Brain microvascular endothelial cell (primary cell): ENCODE measurements at regions not wholly inside any gene's neighbourhood (a gene's known extent, or its start where the extent isn't known, plus 50 kb on each side); places are given as distances from the start of the nearest gene placed in this dataset.

Source experiments
- DNase-seq: peaks from one replicate; pipeline ENCODE4 v3.0.0-alpha.2; 2020
- H3K27ac ChIP-seq: fragments of 250-450 bp; sonication (Bioruptor Pico); 2 replicates; pipeline ENCODE4 v1.5.1; 2020; ENCODE audit warnings: mild to moderate bottlenecking, moderate library complexity
- H3K27me3 ChIP-seq: fragments of 250-450 bp; sonication (Bioruptor Pico); replicated peaks from 2 replicates; pipeline ENCODE4 v1.5.1; 2020; ENCODE audit warnings: mild to moderate bottlenecking
- H3K36me3 ChIP-seq: fragments of 250-450 bp; sonication (Bioruptor Pico); replicated peaks from 2 replicates; pipeline ENCODE4 v1.5.1; 2020; ENCODE audit warnings: mild to moderate bottlenecking
- H3K4me3 ChIP-seq: 2 replicates; pipeline ENCODE4 v1.5.1; 2011; ENCODE audit warnings: low read depth, mild to moderate bottlenecking, control low read depth, low read length, moderate library complexity
- in situ Hi-C: cut with HindIII; loops from 2 replicates; pipeline ENCODE4 v1.10.0; 2017; ENCODE audit warnings: low sequenced_read_pairs, low pct_ligation_motif_present
- TF ChIP-seq, protein P1 (sequence below): IDR thresholded peaks from 2 replicates; pipeline ENCODE4 v1.5.1; 2011; ENCODE audit warnings: low read depth, mild to moderate bottlenecking, moderate library complexity, low read length, control low read depth, inconsistent platforms; ENCODE audit errors: missing control alignments

DNA sequence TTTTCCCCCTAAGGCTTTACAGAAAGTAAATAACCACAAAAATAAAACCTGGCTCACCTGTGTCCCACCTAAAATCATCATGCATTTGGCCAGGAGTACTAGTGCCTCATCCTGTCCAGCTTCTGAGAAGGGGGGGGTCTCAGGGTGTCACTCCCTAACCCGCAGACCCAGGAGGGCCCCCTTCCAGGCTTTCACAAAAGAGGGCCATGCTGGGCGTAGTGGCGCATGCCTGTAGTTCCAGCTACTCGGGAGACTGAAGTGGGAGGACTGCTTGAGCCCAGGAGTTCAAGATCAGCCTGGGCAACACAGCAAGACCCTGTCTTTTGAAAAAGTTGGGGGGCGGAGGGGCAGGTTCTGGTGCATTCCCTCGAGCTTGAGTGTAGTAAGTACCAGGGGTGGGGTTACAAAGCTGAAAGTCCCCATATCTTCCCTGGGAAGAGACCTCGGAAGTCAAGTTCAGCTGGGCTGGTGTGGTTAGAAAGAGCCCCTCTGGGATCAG is 259.3 kb downstream of the PARN start:
- no peaks in the 10 kb centered on the region for H3K36me3 ChIP-seq
- no peak overlapping the region for H3K27ac ChIP-seq
- TF ChIP-seq, protein P1, sequence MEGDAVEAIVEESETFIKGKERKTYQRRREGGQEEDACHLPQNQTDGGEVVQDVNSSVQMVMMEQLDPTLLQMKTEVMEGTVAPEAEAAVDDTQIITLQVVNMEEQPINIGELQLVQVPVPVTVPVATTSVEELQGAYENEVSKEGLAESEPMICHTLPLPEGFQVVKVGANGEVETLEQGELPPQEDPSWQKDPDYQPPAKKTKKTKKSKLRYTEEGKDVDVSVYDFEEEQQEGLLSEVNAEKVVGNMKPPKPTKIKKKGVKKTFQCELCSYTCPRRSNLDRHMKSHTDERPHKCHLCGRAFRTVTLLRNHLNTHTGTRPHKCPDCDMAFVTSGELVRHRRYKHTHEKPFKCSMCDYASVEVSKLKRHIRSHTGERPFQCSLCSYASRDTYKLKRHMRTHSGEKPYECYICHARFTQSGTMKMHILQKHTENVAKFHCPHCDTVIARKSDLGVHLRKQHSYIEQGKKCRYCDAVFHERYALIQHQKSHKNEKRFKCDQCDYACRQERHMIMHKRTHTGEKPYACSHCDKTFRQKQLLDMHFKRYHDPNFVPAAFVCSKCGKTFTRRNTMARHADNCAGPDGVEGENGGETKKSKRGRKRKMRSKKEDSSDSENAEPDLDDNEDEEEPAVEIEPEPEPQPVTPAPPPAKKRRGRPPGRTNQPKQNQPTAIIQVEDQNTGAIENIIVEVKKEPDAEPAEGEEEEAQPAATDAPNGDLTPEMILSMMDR = no peak
- in situ Hi-C loops = no loop called here
- no peak overlapping the region for H3K4me3 ChIP-seq
- no peak for DNase-seq
- no peaks in the 10 kb centered on the region for H3K27me3 ChIP-seq

DNA sequence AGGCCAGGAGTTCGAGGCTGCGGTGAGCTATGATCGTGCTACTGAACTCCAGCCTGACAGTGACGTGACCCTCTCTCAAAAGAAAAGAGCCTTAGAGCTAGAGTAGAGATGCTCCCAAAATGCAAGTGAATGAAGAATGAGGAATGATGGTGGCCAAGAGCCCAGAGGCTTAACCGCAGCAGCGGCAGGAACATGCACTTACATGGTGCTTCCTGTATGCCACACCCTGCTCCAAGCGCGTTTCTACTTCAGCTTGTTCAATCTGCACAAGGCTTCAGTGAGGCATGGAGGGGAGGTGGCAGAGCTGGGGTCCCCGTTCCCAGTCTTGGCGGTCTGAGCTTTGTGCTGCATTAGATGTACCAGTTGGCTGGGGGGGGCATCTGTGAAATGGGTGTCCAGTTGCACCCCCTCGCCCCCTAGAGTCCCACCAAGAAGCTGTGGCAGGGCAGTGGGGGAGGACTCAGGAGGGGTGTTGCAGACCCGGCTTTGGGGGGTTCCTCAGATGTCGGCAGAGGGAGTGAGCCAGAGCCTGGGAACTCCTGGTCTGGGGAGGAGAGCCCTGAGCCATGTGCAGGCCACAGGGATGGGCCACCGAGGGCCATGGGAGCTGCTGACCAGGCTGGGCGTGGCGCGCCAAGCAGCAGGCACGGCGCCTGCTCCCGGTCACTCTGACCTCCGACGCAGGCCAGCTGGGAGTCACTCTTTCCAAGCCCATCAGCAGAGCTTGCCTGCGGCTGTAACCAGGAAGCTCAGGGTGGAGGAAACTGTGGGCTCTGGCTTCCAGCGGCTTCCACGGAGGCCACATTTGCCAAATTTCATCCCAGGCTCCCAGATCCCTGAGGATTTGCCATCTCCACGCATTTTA is 260.1 kb downstream of the PARN start:
- TF ChIP-seq, protein P1 = no peak
- no peak overlapping the region for H3K4me3 ChIP-seq
- no peaks in the 10 kb centered on the region for H3K36me3 ChIP-seq
- in situ Hi-C loops = no loop called here
- H3K27me3 ChIP-seq = no peaks in the 10 kb centered on the region
- DNase-seq = no peak
- no peak overlapping the region for H3K27ac ChIP-seq

DNA sequence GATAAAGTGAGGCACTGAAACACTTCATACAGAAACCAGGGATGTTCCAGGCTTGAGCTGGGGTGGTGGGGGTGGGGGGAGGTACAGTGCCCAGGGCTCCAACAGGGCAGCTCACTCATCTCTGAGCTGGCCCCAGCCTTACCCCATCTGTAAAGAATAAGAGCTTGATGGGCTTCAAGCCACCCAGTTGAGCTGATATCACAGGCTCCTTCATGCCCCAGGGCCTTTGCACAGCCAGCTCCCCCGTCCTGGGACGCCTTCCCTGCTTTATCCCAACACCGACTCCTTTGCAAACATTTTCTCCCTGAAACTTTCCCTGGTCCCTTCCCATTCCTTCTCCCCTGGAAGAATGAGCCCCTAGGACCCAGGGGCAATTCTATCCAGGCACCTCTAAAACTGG is 261.7 kb downstream of the PARN start:
- no peaks in the 10 kb centered on the region for H3K27me3 ChIP-seq
- in situ Hi-C loops = no loop called here
- no peaks in the 10 kb centered on the region for H3K36me3 ChIP-seq

GRCh38 chr16:14366974-14367707 is 262.9 kb downstream of the PARN start:
- Histone ChIP-seq H3K27ac (no peak overlapping the region), H3K27me3 (no peaks in the 10 kb centered on the region), H3K4me3 (no peak overlapping the region), H3K36me3 (no peaks in the 10 kb centered on the region)
- no peak for DNase-seq
- TF ChIP-seq, protein P1 = no peak
- in situ Hi-C loops = no loop called here

More for the DNA sequence above, 261.7 kb downstream of the PARN start:
- H3K4me3 ChIP-seq = no peak overlapping the region
- no peak for DNase-seq
- TF ChIP-seq, protein P1 = no peak
- no peak overlapping the region for H3K27ac ChIP-seq

DNA sequence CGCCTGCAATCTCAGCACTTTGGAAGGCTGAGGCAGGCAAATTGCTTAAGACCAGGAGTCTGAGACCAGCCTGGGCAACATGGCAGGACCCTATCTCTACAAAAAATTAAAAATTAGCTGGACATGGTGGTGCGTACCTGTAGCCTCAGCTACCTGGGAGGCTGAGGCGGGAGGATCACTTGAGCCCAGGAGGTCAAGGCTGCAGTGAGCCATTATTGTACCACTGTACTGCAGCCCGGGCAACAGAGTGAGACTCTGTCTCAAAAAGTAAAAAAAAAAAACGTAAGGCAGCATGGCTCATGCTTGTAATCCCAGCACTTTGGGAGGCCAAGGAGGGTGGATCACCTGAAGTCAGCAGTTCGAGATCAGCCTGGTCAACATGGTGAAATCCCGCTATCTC is 263.6 kb downstream of the PARN start:
- Histone ChIP-seq H3K4me3 (no peak overlapping the region), H3K36me3 (no peaks in the 10 kb centered on the region), H3K27me3 (no peaks in the 10 kb centered on the region), H3K27ac (no peak overlapping the region)
- in situ Hi-C loops = no loop called here
- no peak for DNase-seq
- TF ChIP-seq, protein P1 = no peak
